Progenitor cell of endocrine pancreas (in vitro differentiated cells): ENCODE measurements at regions not wholly inside any gene's neighbourhood (a gene's known extent, or its start where the extent isn't known, plus 50 kb on each side); places are given as distances from the start of the nearest gene placed in this dataset.

Experiments
- DNase-seq: peaks from one replicate; pipeline ENCODE4 v3.0.0; 2021; ENCODE audit warnings: low spot score; ENCODE audit not compliant: unreplicated experiment
- H3K27ac Mint-ChIP-seq: 2 replicates; pipeline ENCODE4 v1.8.0; 2021; ENCODE audit warnings: mild to moderate bottlenecking, moderate library complexity, mixed read lengths
- H3K27me3 Mint-ChIP-seq: 2 replicates; pipeline ENCODE4 v1.8.0; 2021; ENCODE audit warnings: mixed read lengths
- H3K36me3 Mint-ChIP-seq: 2 replicates; pipeline ENCODE4 v1.8.0; 2022; ENCODE audit warnings: mixed read lengths; ENCODE audit not compliant: insufficient read depth
- H3K4me1 Mint-ChIP-seq: 2 replicates; pipeline ENCODE4 v1.8.0; 2021; ENCODE audit warnings: low read depth, mixed read lengths
- H3K4me3 Mint-ChIP-seq: 2 replicates; pipeline ENCODE4 v1.8.0; 2021; ENCODE audit warnings: low read depth, mild to moderate bottlenecking, moderate library complexity, mixed read lengths
- H3K9me3 Mint-ChIP-seq: 2 replicates; pipeline ENCODE4 v1.8.0; 2021; ENCODE audit warnings: low read depth, mixed read lengths
- TF ChIP-seq, protein P1 (sequence below): fragments of 200-600 bp; sonication (generic); IDR thresholded peaks from one replicate; pipeline ENCODE4 v1.5.0; 2021; ENCODE audit warnings: antibody characterized with exemption, mild to moderate bottlenecking; ENCODE audit not compliant: unreplicated experiment

DNA sequence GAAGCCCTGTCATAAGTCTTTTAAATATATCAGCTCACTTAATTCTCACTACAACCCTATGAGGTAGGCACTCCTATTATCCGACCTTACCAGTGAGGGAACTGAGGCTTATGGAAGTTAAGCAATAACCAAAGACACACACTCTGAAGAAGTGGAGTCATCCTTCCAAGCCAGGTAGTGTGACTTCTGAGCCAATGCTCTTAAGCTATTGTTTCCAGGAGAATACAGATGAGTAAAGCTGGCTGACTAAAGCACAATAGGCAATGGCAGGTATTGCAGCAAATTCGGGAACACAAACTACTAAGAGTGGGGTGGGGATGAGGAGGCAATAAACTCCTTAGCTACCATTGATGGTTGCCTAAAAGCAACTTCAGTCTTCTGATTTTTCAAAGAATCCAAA, 81.8 kb upstream of the KIT start:
- DNase-seq = no peak
- H3K4me1 Mint-ChIP-seq = peaks cover 2% of the 10 kb centered on the region

DNA sequence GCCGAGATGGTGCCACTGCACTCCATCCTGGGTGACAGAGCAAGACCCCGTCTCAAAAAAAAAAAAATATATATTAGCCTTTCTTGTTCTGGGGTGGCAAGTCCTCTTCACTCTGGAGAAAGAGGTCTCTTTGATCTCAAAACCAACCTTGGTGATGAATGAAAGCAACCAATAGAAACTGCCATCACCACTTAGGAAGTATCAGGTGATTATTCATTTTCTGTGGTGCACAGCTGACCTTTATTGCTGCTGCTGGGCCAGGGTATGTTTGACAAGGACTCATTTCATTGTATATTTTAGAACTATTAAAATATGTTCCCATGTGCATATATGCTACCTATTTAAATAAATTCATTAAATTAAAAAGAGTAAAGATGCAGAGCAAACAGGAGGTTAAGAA, 76.0 kb upstream of the KIT start:
- TF ChIP-seq, protein P1, sequence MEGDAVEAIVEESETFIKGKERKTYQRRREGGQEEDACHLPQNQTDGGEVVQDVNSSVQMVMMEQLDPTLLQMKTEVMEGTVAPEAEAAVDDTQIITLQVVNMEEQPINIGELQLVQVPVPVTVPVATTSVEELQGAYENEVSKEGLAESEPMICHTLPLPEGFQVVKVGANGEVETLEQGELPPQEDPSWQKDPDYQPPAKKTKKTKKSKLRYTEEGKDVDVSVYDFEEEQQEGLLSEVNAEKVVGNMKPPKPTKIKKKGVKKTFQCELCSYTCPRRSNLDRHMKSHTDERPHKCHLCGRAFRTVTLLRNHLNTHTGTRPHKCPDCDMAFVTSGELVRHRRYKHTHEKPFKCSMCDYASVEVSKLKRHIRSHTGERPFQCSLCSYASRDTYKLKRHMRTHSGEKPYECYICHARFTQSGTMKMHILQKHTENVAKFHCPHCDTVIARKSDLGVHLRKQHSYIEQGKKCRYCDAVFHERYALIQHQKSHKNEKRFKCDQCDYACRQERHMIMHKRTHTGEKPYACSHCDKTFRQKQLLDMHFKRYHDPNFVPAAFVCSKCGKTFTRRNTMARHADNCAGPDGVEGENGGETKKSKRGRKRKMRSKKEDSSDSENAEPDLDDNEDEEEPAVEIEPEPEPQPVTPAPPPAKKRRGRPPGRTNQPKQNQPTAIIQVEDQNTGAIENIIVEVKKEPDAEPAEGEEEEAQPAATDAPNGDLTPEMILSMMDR = no peak
- Mint-ChIP-seq H3K4me3 (no peak overlapping the region), H3K27ac (no peak overlapping the region), H3K36me3 (no peaks in the 10 kb centered on the region), H3K27me3 (no peaks in the 10 kb centered on the region), H3K9me3 (no peaks in the 10 kb centered on the region), H3K4me1 (peaks cover 3% of the 10 kb centered on the region)
- DNase-seq = no peak

More for the DNA sequence above, 81.8 kb upstream of the KIT start:
- Mint-ChIP-seq H3K27me3 (peaks cover 1% of the 10 kb centered on the region), H3K9me3 (no peaks in the 10 kb centered on the region), H3K4me3 (no peak overlapping the region), H3K36me3 (no peaks in the 10 kb centered on the region), H3K27ac (no peak overlapping the region)
- TF ChIP-seq, protein P1 = no peak

DNA sequence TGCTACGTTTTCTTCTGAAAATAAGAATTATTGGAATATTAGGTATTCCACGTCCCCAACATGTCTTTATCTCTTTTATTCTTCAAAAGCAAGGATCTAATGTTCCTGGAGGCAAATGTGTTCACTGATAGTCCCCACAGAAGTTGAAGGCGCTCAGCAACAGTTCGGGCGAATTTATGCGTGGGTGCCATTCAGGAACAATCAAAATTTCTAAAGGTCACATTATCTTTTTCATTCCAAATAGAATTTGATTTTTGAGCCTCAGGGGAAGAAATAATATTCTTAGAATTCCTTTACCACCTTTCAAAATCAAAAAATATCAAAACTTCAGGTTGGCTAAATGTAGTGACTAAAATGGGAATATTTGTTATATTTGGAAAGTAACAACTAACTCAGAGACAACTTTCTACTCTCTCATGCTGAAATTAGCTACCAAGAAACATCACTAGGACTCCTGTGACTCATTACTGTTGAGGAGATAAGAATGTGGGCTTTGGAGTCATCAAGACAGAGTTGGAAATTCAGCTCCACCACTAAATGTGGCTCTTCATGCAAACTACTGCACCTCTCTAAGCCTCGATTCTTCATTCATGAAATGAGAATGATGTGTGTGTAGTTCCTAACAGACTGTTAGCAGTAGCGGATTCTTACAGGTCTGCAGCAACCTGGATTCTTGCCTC, 72.3 kb upstream of the KIT start:
- no peaks in the 10 kb centered on the region for H3K9me3 Mint-ChIP-seq
- peaks cover 3% of the 10 kb centered on the region for H3K4me1 Mint-ChIP-seq

DNA sequence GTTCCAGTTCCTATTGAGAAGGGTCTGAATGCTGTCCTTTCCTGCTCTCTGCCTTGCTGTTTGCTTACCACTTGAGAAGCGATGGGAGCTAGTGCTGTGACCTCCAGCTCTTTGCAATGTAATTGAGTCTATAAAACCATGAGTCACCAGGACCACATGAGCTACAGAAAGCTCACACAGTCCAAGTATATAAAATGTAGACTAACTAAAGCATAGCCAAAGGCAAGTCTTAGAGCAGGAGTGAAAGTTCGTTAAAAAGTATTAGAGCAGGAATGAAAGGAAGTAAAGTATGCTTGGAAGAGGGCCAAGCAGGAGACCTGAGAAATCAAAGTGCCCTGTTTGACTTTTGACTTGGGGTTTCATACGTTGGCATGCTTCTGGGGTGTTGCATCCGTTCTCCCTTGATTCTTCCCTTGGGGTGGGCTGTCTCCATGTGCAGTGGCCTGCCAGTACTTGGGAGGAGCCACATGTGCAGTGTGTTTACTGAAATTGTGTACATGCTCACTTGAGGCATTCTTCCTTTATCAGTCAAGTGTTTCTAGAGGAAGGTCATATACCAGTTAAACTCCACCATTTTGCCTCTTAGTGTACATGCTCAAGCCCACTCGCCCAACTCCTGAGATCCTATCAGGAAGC, 71.3 kb upstream of the KIT start:
- H3K4me3 Mint-ChIP-seq = no peak overlapping the region
- no peaks in the 10 kb centered on the region for H3K36me3 Mint-ChIP-seq
- TF ChIP-seq, protein P1 = no peak
- peaks cover 5% of the 10 kb centered on the region for H3K27me3 Mint-ChIP-seq
- no peaks in the 10 kb centered on the region for H3K9me3 Mint-ChIP-seq
- H3K27ac Mint-ChIP-seq = no peak overlapping the region
- peaks cover 3% of the 10 kb centered on the region for H3K4me1 Mint-ChIP-seq
- DNase-seq = no peak

More for the DNA sequence above, 72.3 kb upstream of the KIT start:
- Mint-ChIP-seq H3K27ac (no peak overlapping the region), H3K4me3 (no peak overlapping the region), H3K36me3 (no peaks in the 10 kb centered on the region), H3K27me3 (no peaks in the 10 kb centered on the region)
- DNase-seq = no peak
- TF ChIP-seq, protein P1 = no peak

DNA sequence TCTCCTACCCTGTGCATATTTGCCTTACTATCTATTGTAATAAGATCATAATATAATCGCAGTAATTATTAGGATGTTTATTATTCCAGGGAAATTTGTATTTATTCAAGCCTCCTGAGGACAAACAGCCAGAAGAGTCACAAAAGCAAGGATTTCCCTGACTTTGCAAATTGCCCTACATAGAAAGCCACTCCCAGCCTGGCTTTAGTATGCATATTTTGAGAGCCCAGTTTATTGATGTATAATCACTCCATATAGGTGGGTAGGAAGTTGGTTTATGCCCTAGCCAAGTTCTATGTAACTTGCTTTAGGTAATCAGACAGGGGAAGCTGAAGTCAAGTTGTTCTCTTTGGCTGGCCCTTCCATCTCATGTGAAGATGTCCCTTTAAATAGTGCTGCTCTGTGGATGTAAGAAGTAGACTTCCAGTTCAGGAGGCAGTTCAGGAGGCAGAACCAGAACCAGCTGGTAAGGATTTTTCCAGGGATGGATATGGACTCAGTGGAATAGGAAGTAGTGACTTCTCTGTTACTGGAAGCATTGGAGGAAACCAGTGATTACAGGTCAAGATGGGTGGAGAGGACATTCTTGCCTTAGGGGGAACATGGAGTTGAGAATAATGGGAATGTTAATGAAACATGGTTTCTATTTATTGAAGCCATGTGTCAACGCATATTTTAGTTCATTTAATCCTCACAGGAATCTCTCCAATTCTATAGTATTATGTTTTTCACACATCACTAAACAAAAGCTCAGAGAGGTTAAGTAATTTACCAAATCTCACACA, 70.5 kb upstream of the KIT start:
- no peak overlapping the region for H3K4me3 Mint-ChIP-seq
- peaks cover 3% of the 10 kb centered on the region for H3K4me1 Mint-ChIP-seq
- DNase-seq = no peak
- no peaks in the 10 kb centered on the region for H3K36me3 Mint-ChIP-seq
- H3K9me3 Mint-ChIP-seq = no peaks in the 10 kb centered on the region
- no peak overlapping the region for H3K27ac Mint-ChIP-seq
- TF ChIP-seq, protein P1 = no peak
- H3K27me3 Mint-ChIP-seq = peaks cover 5% of the 10 kb centered on the region
